HS-5 (cell line): ENCODE measurements at regions not wholly inside any gene's neighbourhood (a gene's known extent, or its start where the extent isn't known, plus 50 kb on each side); places are given as distances from the start of the nearest gene placed in this dataset.
"Not testable (repeated sequence)": the region's sequence is repeated elsewhere in the genome, so short reads cannot be mapped to it uniquely, and the experiment has no call there.

Source experiments
- DNase-seq: peaks from one replicate; pipeline ENCODE4 v3.0.0-alpha.2; 2012; ENCODE audit warnings: low read depth

DNA sequence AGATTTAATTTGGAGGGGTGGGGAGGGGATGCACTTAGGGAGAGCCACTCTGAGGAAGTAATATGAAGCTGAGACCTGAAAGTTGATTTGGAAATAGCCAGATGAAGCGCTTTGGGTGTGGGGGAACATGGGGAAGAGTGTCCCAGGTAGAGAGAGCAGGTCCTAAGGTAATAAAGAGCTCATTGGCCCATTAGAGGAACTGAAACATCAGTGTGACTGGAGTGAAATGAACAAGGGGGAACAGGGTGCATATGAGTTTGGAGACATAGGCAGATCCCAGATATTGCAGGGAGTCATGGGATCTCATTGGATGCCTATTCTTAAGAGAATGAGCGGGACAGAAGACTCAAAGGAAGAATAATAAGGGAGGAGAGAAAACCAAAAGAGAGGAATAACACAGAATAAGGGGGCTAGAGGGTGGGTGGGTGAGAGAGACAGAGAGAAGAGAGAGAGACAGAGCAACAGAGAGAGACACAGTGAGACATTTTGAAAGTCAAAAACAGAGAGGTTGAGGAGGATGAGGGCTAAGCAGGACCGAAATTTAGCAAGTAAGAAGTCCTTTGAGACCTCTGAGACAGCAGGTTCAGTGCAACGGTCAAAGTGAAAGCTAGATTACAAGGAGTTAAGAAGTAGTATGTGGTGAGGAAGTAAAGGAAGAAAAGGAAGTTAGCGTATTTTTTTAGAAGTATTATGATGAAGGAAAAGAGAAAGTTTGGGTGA, 54.1 kb upstream of the NOTCH2NLA start:
- DNase-seq = not testable (repeated sequence)

DNA sequence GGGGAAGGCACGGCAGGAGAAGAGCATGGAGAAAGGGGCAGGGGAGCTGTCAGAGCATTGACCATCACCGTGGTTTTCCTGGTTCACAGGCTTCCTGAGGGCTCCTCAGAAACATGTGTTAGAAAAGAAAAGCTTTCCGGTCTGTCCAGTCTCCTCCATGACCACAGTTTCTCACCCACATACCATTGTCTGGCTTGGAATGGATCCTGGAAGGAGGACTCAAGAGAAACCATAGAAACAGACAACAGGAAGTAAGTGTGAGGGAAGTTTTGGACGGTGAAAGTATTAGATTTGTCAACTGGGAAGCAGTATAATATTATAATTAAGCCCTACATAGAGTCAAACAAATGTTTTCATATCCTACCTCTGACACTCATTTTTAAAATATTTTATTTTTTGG, 52.7 kb upstream of the NOTCH2NLA start:
- not testable (repeated sequence) for DNase-seq

DNA sequence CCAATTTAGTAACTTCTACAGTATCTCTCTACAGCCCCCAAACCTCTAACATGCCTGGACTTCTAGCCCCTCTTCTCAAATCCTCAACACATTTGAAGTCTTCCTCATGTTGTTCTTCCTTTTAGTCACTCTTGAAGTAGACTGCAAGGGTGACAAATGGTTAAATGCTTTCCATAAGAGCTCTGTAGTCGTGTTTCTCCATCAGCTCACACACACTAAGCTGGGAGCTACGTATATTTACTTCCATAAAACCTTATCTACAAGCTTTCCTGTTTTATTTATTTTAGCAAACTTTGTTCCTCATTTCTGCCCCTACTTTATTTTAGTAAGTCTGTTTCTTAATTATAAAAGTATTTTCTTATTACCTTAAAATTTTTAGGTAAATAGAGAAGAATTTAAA, 49.9 kb upstream of the NOTCH2NLA start:
- DNase-seq = not testable (repeated sequence)
